Thymus (tissue), 11 donors: ENCODE measurements at regions not wholly inside any gene's neighbourhood (a gene's known extent, or its start where the extent isn't known, plus 50 kb on each side); places are given as distances from the start of the nearest gene placed in this dataset.

Experiments used
- DNase-seq, 9 donors: peaks; one replicate each; pipeline ENCODE4 v3.0.0-alpha.2; 2013; ENCODE audit warnings: low spot score in 9 of 9, low read depth in 6 of 9, missing footprints in 1 of 9
- H3K27ac ChIP-seq, 2 donors: one replicate each; pipeline ENCODE4 v1.5.1; 2013; ENCODE audit warnings: control low read depth in 1 of 2, low read depth in 1 of 2, low read length in 1 of 2, mild to moderate bottlenecking in 1 of 2, moderate library complexity in 1 of 2
- H3K27me3 ChIP-seq, 2 donors: one replicate each; pipeline ENCODE4 v1.5.1; 2013; ENCODE audit warnings: low read length in 1 of 2; ENCODE audit not compliant: control insufficient read depth in 2 of 2, insufficient read depth in 1 of 2
- H3K36me3 ChIP-seq, 2 donors: one replicate each; pipeline ENCODE4 v1.5.1; 2013; ENCODE audit warnings: low read length in 1 of 2, mild to moderate bottlenecking in 1 of 2, moderate library complexity in 1 of 2; ENCODE audit not compliant: control insufficient read depth in 2 of 2, insufficient read depth in 2 of 2
- H3K4me1 ChIP-seq, 2 donors: one replicate each; pipeline ENCODE4 v1.5.1; 2013; ENCODE audit warnings: low read length in 2 of 2; ENCODE audit not compliant: control insufficient read depth in 2 of 2, insufficient read depth in 2 of 2
- H3K4me3 ChIP-seq, 2 donors: one replicate each; pipeline ENCODE4 v1.5.1; 2013; ENCODE audit warnings: low read length in 2 of 2, control low read depth in 1 of 2, mild to moderate bottlenecking in 1 of 2
- H3K9me3 ChIP-seq, 2 donors: one replicate each; pipeline ENCODE4 v1.5.1; 2013; ENCODE audit warnings: low read length in 1 of 2, mild to moderate bottlenecking in 1 of 2; ENCODE audit not compliant: control insufficient read depth in 2 of 2, insufficient read depth in 1 of 2
- WGBS: extraction: QIAGEN DNeasy Blood & Tissue Kit; methylation state at CpG from one replicate; pipeline ENCODE4 v1.1.7; 2013; 5-methylcytosine and 5-hydroxymethylcytosine counted together
- donor health status: healthy.

- H3K4me3 ChIP-seq: no peak overlapping the region
- 89% methylated on average over 12 of the region's 12 CpGs for WGBS
These were observed 266.9 kb downstream of the ZBBX start for GRCh38 chr3:167113035-167113830.

GRCh38 chr3:167110901-167111300 lies 269.2 kb downstream of the ZBBX start:
- Histone ChIP-seq H3K4me3 (no peak overlapping the region), H3K27ac (no peak overlapping the region), H3K4me1 (no peaks in the 10 kb centered on the region), H3K9me3 (peaks cover 0 to 12% of the 10 kb centered on the region in 2 donors), H3K27me3 (no peaks in the 10 kb centered on the region), H3K36me3 (no peaks in the 10 kb centered on the region)
- 91% methylated on average over 8 of the region's 8 CpGs for WGBS
- DNase-seq: no peak

More at GRCh38 chr3:167113035-167113830, 266.9 kb downstream of the ZBBX start:
- Histone ChIP-seq H3K27me3 (no peaks in the 10 kb centered on the region), H3K27ac (no peak overlapping the region), H3K4me1 (no peaks in the 10 kb centered on the region), H3K9me3 (peaks cover 0 to 19% of the 10 kb centered on the region in 2 donors), H3K36me3 (no peaks in the 10 kb centered on the region)
- no peak for DNase-seq

- Histone ChIP-seq H3K27ac (no peak overlapping the region), H3K27me3 (no peaks in the 10 kb centered on the region), H3K36me3 (no peaks in the 10 kb centered on the region), H3K9me3 (peaks cover 0 to under 1% of the 10 kb centered on the region in 2 donors), H3K4me3 (no peak overlapping the region), H3K4me1 (no peaks in the 10 kb centered on the region)
- WGBS: 81% methylated on average over 1 of the region's 1 CpG
- DNase-seq: no peak
These were observed 270.4 kb downstream of the ZBBX start for GRCh38 chr3:167109746-167110145.

GRCh38 chr3:167106456-167106855 lies 273.6 kb downstream of the ZBBX start:
- Histone ChIP-seq H3K4me3 (no peak overlapping the region), H3K4me1 (no peaks in the 10 kb centered on the region), H3K9me3 (no peaks in the 10 kb centered on the region), H3K36me3 (no peaks in the 10 kb centered on the region), H3K27ac (no peak overlapping the region), H3K27me3 (no peaks in the 10 kb centered on the region)
- DNase-seq: no peak

GRCh38 chr3:167102071-167102470 lies 278.0 kb downstream of the ZBBX start:
- WGBS: 80% methylated on average over 1 of the region's 1 CpG

GRCh38 chr3:167100651-167101050 lies 279.4 kb downstream of the ZBBX start:
- Histone ChIP-seq H3K4me3 (no peak overlapping the region), H3K9me3 (no peaks in the 10 kb centered on the region), H3K36me3 (no peaks in the 10 kb centered on the region), H3K4me1 (no peaks in the 10 kb centered on the region), H3K27me3 (no peaks in the 10 kb centered on the region), H3K27ac (no peak overlapping the region)
- DNase-seq: no peak
- WGBS: 83% methylated on average over 1 of the region's 1 CpG

More at GRCh38 chr3:167102071-167102470, 278.0 kb downstream of the ZBBX start:
- Histone ChIP-seq H3K27ac (no peak overlapping the region), H3K27me3 (no peaks in the 10 kb centered on the region), H3K36me3 (no peaks in the 10 kb centered on the region), H3K9me3 (no peaks in the 10 kb centered on the region), H3K4me3 (no peak overlapping the region), H3K4me1 (no peaks in the 10 kb centered on the region)
- DNase-seq: no peak

GRCh38 chr3:167100200-167100599 lies 279.9 kb downstream of the ZBBX start:
- H3K9me3 ChIP-seq: no peaks in the 10 kb centered on the region
- no peaks in the 10 kb centered on the region for H3K4me1 ChIP-seq
- 97% methylated on average over 2 of the region's 2 CpGs for WGBS
- H3K27me3 ChIP-seq: no peaks in the 10 kb centered on the region
- H3K4me3 ChIP-seq: no peak overlapping the region
- H3K27ac ChIP-seq: no peak overlapping the region
- H3K36me3 ChIP-seq: no peaks in the 10 kb centered on the region
- DNase-seq: no peak

GRCh38 chr3:167095976-167096375 lies 284.1 kb downstream of the ZBBX start:
- no peak for DNase-seq
- no peak overlapping the region for H3K27ac ChIP-seq
- H3K9me3 ChIP-seq: no peaks in the 10 kb centered on the region
- H3K27me3 ChIP-seq: no peaks in the 10 kb centered on the region
- no peaks in the 10 kb centered on the region for H3K4me1 ChIP-seq
- H3K36me3 ChIP-seq: no peaks in the 10 kb centered on the region
- H3K4me3 ChIP-seq: no peak overlapping the region
- WGBS: 92% methylated on average over 2 of the region's 2 CpGs

GRCh38 chr3:167094632-167095031 lies 285.5 kb downstream of the ZBBX start:
- Histone ChIP-seq H3K27me3 (no peaks in the 10 kb centered on the region), H3K4me1 (no peaks in the 10 kb centered on the region), H3K27ac (no peak overlapping the region), H3K36me3 (no peaks in the 10 kb centered on the region), H3K9me3 (no peaks in the 10 kb centered on the region), H3K4me3 (no peak overlapping the region)
- no peak for DNase-seq
